Limb (tissue), 2 donors: ENCODE measurements at regions not wholly inside any gene's neighbourhood (a gene's known extent, or its start where the extent isn't known, plus 50 kb on each side); places are given as distances from the start of the nearest gene placed in this dataset.
"Not testable (repeated sequence)": the region's sequence is repeated elsewhere in the genome, so short reads cannot be mapped to it uniquely, and the experiment has no call there.

Experiments used
- DNase-seq, 2 donors: peaks; one replicate each; pipeline ENCODE4 v3.0.0-alpha.2; 2016; ENCODE audit errors: extremely low spot score in 2 of 2

- DNase-seq = not testable (repeated sequence)
These were observed 323.5 kb downstream of the KLF13 start for GRCh38 chr15:31650055-31650701.

- not testable (repeated sequence) for DNase-seq
These were observed 330.3 kb downstream of the KLF13 start for GRCh38 chr15:31656915-31657314.

GRCh38 chr15:31660816-31661215, 334.2 kb downstream of the KLF13 start:
- DNase-seq = no peak

- DNase-seq = not testable (repeated sequence)
These were observed 339.1 kb downstream of the KLF13 start for GRCh38 chr15:31665732-31666131.

GRCh38 chr15:31669158-31669908, 342.7 kb downstream of the KLF13 start:
- not testable (repeated sequence) for DNase-seq

GRCh38 chr15:31673263-31673662, 346.6 kb downstream of the KLF13 start:
- DNase-seq = not testable (repeated sequence)

GRCh38 chr15:31681529-31682259, 348.6 kb upstream of the CHRNA7 start:
- DNase-seq = not testable (repeated sequence)

- not testable (repeated sequence) for DNase-seq
These were observed 343.2 kb upstream of the CHRNA7 start for GRCh38 chr15:31687088-31687487.

- DNase-seq = not testable (repeated sequence)
These were observed 333.8 kb upstream of the CHRNA7 start for GRCh38 chr15:31696509-31696908.

GRCh38 chr15:31705076-31705678, 325.1 kb upstream of the CHRNA7 start:
- not testable (repeated sequence) for DNase-seq

- DNase-seq = not testable (repeated sequence)
These were observed 322.2 kb upstream of the CHRNA7 start for GRCh38 chr15:31707944-31708702.

GRCh38 chr15:31708703-31709327, 321.5 kb upstream of the CHRNA7 start:
- DNase-seq = not testable (repeated sequence)

GRCh38 chr15:31709479-31709878, 320.8 kb upstream of the CHRNA7 start:
- not testable (repeated sequence) for DNase-seq

- DNase-seq = not testable (repeated sequence)
These were observed 319.5 kb upstream of the CHRNA7 start for GRCh38 chr15:31710806-31711205.

- DNase-seq = not testable (repeated sequence)
These were observed 315.1 kb upstream of the CHRNA7 start for GRCh38 chr15:31715208-31715607.

- DNase-seq = not testable (repeated sequence)
These were observed 311.7 kb upstream of the CHRNA7 start for GRCh38 chr15:31718625-31719024.

GRCh38 chr15:31719396-31720022, 310.8 kb upstream of the CHRNA7 start:
- DNase-seq = not testable (repeated sequence)

GRCh38 chr15:31723019-31723418, 307.3 kb upstream of the CHRNA7 start:
- DNase-seq = not testable (repeated sequence)

- DNase-seq = not testable (repeated sequence)
These were observed 305.4 kb upstream of the CHRNA7 start for GRCh38 chr15:31724903-31725302.

GRCh38 chr15:31725619-31726018, 304.7 kb upstream of the CHRNA7 start:
- not testable (repeated sequence) for DNase-seq
